MM.1S (cell line): ENCODE measurements at regions not wholly inside any gene's neighbourhood (a gene's known extent, or its start where the extent isn't known, plus 50 kb on each side); places are given as distances from the start of the nearest gene placed in this dataset.

ENCODE experiments used
- DNase-seq: peaks from one replicate; pipeline ENCODE4 v3.0.0-alpha.2; 2015
- H2AFZ ChIP-seq: fragments of 300-600 bp; sonication (generic); 2 replicates; pipeline ENCODE4 v1.6.0; 2016; ENCODE audit warnings: antibody characterized with exemption, low read length
- H3F3A ChIP-seq: fragments of 300-600 bp; sonication (generic); 2 replicates; pipeline ENCODE4 v1.6.1; 2016; ENCODE audit warnings: mild to moderate bottlenecking, antibody characterized with exemption, low read length, moderate library complexity, mixed read lengths; ENCODE audit not compliant: insufficient read depth
- H3K27ac ChIP-seq: fragments of 300-600 bp; sonication (generic); 2 replicates; pipeline ENCODE4 v1.5.1; 2016; ENCODE audit warnings: mild to moderate bottlenecking, low read length
- H3K27me3 ChIP-seq: fragments of 300-600 bp; sonication (generic); replicated peaks from 2 replicates; pipeline ENCODE4 v1.6.0; 2016; ENCODE audit warnings: low read length; ENCODE audit not compliant: insufficient read depth
- H3K36me3 ChIP-seq: fragments of 300-600 bp; sonication (generic); replicated peaks from 2 replicates; pipeline ENCODE4 v1.6.1; 2016; ENCODE audit warnings: mild to moderate bottlenecking, low read length, mixed read lengths; ENCODE audit not compliant: insufficient read depth
- H3K4me1 ChIP-seq: fragments of 300-600 bp; sonication (generic); 2 replicates; pipeline ENCODE4 v1.6.1; 2016; ENCODE audit warnings: low read length, mixed read lengths
- H3K4me2 ChIP-seq: fragments of 300-600 bp; sonication (generic); 2 replicates; pipeline ENCODE4 v1.6.0; 2016; ENCODE audit warnings: low read depth, low read length
- H3K4me3 ChIP-seq: fragments of 300-600 bp; sonication (generic); 2 replicates; pipeline ENCODE4 v1.5.1; 2016; ENCODE audit warnings: low read length, mixed read lengths
- H3K79me2 ChIP-seq: fragments of 300-600 bp; sonication (generic); 2 replicates; pipeline ENCODE4 v1.6.1; 2016; ENCODE audit warnings: mixed run types, low read length, mixed read lengths
- H3K9ac ChIP-seq: fragments of 300-600 bp; sonication (generic); 2 replicates; pipeline ENCODE4 v1.6.1; 2016; ENCODE audit warnings: low read length, mixed read lengths
- H3K9me2 ChIP-seq: fragments of 300-600 bp; sonication (generic); replicated peaks from 2 replicates; pipeline ENCODE4 v1.6.1; 2016; ENCODE audit warnings: mild to moderate bottlenecking, low read length, mixed read lengths; ENCODE audit not compliant: insufficient read depth
- H3K9me3 ChIP-seq: fragments of 300-600 bp; sonication (generic); replicated peaks from 2 replicates; pipeline ENCODE4 v1.6.1; 2016; ENCODE audit warnings: mild to moderate bottlenecking, low read length, mixed read lengths; ENCODE audit not compliant: insufficient read depth
- H4K20me1 ChIP-seq: fragments of 300-600 bp; sonication (generic); 2 replicates; pipeline ENCODE4 v1.6.1; 2016; ENCODE audit warnings: mild to moderate bottlenecking, low read length, moderate library complexity, mixed read lengths; ENCODE audit not compliant: insufficient read depth
- CTCF ChIP-seq: fragments of 300-600 bp; sonication (generic); IDR thresholded peaks from 2 replicates; pipeline ENCODE4 v1.5.1; 2016; ENCODE audit warnings: antibody characterized with exemption, low read length, mixed read lengths
- EZH2 ChIP-seq: fragments of 300-600 bp; sonication (generic); optimal IDR thresholded peaks from 2 replicates; pipeline ENCODE3; 2017; ENCODE audit warnings: low read depth, mild to moderate bottlenecking, antibody characterized with exemption, low read length, mixed read lengths
- EZH2phosphoT487 ChIP-seq: fragments of 300-600 bp; sonication (generic); IDR thresholded peaks from 2 replicates; pipeline ENCODE4 v1.6.1; 2018; ENCODE audit warnings: antibody characterized with exemption, low read length

- Histone ChIP-seq H3F3A (no peaks in the 10 kb centered on the region), H2AFZ (no peak overlapping the region), H3K4me1 (no peaks in the 10 kb centered on the region), H3K4me2 (no peak overlapping the region), H3K36me3 (no peaks in the 10 kb centered on the region), H4K20me1 (no peaks in the 10 kb centered on the region), H3K27me3 (no peaks in the 10 kb centered on the region), H3K9ac (no peak overlapping the region), H3K9me2 (no peaks in the 10 kb centered on the region), H3K9me3 (no peaks in the 10 kb centered on the region), H3K79me2 (no peaks in the 10 kb centered on the region), H3K27ac (no peak overlapping the region), H3K4me3 (no peak overlapping the region)
- DNase-seq, result no peak
- TF ChIP-seq EZH2, result no peak
- TF ChIP-seq CTCF, result no peak
- TF ChIP-seq EZH2phosphoT487, result no peak
Observed at GRCh38 chr9:118455259-118455658, 751.1 kb downstream of the TLR4 start.

- Histone ChIP-seq H3K4me2 (no peak overlapping the region), H3K27me3 (no peaks in the 10 kb centered on the region), H3K4me3 (no peak overlapping the region), H3K9me2 (no peaks in the 10 kb centered on the region), H3K4me1 (no peaks in the 10 kb centered on the region), H3K79me2 (no peaks in the 10 kb centered on the region), H3K36me3 (no peaks in the 10 kb centered on the region), H3K27ac (no peak overlapping the region), H3F3A (no peaks in the 10 kb centered on the region), H4K20me1 (no peaks in the 10 kb centered on the region), H3K9ac (no peak overlapping the region), H3K9me3 (no peaks in the 10 kb centered on the region), H2AFZ (no peak overlapping the region)
- DNase-seq, result no peak
- TF ChIP-seq EZH2phosphoT487, result no peak
- TF ChIP-seq CTCF, result no peak
- no peak for TF ChIP-seq EZH2
Observed at GRCh38 chr9:118455788-118456187, 751.6 kb downstream of the TLR4 start.

GRCh38 chr9:118457171-118458000 lies 753.2 kb downstream of the TLR4 start:
- no peak for DNase-seq
- TF ChIP-seq EZH2 (no peak), EZH2phosphoT487 (no peak), CTCF (no peak)
- H2AFZ ChIP-seq, result no peak overlapping the region

More at GRCh38 chr9:118457171-118458000, 753.2 kb downstream of the TLR4 start:
- no peak overlapping the region for H3K9ac ChIP-seq
- no peaks in the 10 kb centered on the region for H3F3A ChIP-seq
- H3K4me2 ChIP-seq, result no peak overlapping the region
- H3K9me2 ChIP-seq, result no peaks in the 10 kb centered on the region
- no peaks in the 10 kb centered on the region for H3K4me1 ChIP-seq
- H3K36me3 ChIP-seq, result no peaks in the 10 kb centered on the region
- H3K27me3 ChIP-seq, result no peaks in the 10 kb centered on the region
- H3K9me3 ChIP-seq, result no peaks in the 10 kb centered on the region
- H4K20me1 ChIP-seq, result no peaks in the 10 kb centered on the region
- H3K27ac ChIP-seq, result no peak overlapping the region
- H3K4me3 ChIP-seq, result no peak overlapping the region
- no peaks in the 10 kb centered on the region for H3K79me2 ChIP-seq
